ENCODE measurements at regions not wholly inside any gene's neighbourhood (a gene's known extent, or its start where the extent isn't known, plus 50 kb on each side); places are given as distances from the start of the nearest gene placed in this dataset.

DNA sequence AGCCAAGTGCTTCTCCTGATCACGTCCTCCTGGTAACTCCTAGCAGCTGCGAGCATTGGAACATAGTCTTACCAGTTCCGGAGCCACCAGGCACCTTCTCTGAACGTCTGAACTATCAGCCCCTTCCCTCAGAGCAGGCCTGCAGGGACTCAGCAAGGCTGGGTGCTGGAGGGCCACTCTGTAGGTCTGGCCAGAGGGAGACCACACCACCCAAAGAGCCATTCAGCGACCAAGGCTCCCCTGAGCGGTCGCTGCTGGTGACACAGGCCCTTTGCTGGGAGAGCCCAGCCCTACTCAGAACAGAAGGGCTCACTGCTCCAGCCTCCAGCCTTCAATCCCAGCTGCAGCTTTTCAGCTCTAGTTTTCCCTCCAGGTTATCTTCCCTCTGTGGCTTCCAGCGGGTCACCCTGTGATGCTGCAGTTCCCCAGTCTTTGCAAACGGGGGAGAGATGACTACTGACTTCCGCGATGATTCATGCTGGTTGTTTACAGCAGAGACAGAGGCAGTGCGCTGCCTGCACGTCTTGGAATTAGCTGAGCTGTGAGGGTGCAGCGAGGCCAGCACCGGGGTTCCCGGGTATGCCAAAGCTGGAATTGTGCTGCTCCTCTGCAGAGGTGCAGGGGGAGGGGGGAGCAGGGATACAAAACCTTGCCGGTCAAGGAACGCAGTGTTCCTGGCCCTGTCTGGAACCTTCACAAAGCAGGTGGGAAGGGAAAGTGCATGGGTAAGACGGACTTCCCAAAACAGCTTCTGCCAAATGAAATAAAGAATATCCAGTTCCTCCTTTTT is 161.4 kb downstream of the LY86 start (continued):
- TF ChIP-seq, protein P1, sequence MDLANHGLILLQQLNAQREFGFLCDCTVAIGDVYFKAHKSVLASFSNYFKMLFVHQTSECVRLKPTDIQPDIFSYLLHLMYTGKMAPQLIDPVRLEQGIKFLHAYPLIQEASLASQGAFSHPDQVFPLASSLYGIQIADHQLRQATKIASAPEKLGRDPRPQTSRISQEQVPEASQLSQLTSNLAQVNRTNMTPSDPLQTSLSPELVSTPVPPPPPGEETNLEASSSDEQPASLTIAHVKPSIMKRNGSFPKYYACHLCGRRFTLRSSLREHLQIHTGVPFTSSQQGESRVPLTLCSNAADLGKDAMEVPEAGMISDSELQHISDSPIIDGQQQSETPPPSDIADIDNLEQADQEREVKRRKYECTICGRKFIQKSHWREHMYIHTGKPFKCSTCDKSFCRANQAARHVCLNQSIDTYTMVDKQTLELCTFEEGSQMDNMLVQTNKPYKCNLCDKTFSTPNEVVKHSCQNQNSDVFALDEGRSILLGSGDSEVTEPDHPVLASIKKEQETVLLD (IDR thresholded peaks at IDR 0.05): peak; percentile 64; the same call in 1 of the 2 replicates
- TF ChIP-seq, protein P2, sequence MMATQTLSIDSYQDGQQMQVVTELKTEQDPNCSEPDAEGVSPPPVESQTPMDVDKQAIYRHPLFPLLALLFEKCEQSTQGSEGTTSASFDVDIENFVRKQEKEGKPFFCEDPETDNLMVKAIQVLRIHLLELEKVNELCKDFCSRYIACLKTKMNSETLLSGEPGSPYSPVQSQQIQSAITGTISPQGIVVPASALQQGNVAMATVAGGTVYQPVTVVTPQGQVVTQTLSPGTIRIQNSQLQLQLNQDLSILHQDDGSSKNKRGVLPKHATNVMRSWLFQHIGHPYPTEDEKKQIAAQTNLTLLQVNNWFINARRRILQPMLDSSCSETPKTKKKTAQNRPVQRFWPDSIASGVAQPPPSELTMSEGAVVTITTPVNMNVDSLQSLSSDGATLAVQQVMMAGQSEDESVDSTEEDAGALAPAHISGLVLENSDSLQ (IDR thresholded peaks at IDR 0.05): peak; percentile 65
- TF ChIP-seq, protein P3, sequence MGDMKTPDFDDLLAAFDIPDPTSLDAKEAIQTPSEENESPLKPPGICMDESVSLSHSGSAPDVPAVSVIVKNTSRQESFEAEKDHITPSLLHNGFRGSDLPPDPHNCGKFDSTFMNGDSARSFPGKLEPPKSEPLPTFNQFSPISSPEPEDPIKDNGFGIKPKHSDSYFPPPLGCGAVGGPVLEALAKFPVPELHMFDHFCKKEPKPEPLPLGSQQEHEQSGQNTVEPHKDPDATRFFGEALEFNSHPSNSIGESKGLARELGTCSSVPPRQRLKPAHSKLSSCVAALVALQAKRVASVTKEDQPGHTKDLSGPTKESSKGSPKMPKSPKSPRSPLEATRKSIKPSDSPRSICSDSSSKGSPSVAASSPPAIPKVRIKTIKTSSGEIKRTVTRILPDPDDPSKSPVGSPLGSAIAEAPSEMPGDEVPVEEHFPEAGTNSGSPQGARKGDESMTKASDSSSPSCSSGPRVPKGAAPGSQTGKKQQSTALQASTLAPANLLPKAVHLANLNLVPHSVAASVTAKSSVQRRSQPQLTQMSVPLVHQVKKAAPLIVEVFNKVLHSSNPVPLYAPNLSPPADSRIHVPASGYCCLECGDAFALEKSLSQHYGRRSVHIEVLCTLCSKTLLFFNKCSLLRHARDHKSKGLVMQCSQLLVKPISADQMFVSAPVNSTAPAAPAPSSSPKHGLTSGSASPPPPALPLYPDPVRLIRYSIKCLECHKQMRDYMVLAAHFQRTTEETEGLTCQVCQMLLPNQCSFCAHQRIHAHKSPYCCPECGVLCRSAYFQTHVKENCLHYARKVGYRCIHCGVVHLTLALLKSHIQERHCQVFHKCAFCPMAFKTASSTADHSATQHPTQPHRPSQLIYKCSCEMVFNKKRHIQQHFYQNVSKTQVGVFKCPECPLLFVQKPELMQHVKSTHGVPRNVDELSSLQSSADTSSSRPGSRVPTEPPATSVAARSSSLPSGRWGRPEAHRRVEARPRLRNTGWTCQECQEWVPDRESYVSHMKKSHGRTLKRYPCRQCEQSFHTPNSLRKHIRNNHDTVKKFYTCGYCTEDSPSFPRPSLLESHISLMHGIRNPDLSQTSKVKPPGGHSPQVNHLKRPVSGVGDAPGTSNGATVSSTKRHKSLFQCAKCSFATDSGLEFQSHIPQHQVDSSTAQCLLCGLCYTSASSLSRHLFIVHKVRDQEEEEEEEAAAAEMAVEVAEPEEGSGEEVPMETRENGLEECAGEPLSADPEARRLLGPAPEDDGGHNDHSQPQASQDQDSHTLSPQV (IDR thresholded peaks at IDR 0.05): peak; percentile 89
- no peak for TF ChIP-seq CHCHD3 (CRISPR knock-in tag; IDR thresholded peaks at IDR 0.05)
- peak; percentile 67 for TF ChIP-seq TCF3 (CRISPR knock-in tag; IDR thresholded peaks at IDR 0.05)
- peak; percentile 59 for TF ChIP-seq BHLHE40 (IDR thresholded peaks at IDR 0.05; ENCODE audit: low read length)
- peak; percentile 56 to 74 for TF ChIP-seq MAZ (CRISPR knock-in tag; conservative IDR thresholded peaks at IDR 0.05 in 1 of 2, IDR thresholded peaks at IDR 0.05 in 1 of 2)
- TF ChIP-seq CXXC5 (CRISPR knock-in tag; IDR thresholded peaks at IDR 0.05): peak; percentile 61
- TF ChIP-seq PHF20 (IDR thresholded peaks at IDR 0.05; ENCODE audit: partially characterized antibody): peak; percentile 56
- TF ChIP-seq ETV1 (tag; conservative IDR thresholded peaks at IDR 0.05; ENCODE audit: low read depth): peak; percentile 96
- peak; percentile 97 for TF ChIP-seq DPF2 (IDR thresholded peaks at IDR 0.05)
- TF ChIP-seq ETV6 (IDR thresholded peaks at IDR 0.05; ENCODE audit: borderline replicate concordance in 1 of 2, low read depth in 2 of 2, low read length in 1 of 2): peak in 1 of 2 experiments; percentile 54; a peak in 2 of 4 replicates
- no peak for TF ChIP-seq ETV6 (CRISPR knock-in tag; IDR thresholded peaks at IDR 0.05; ENCODE audit: borderline replicate concordance)
- TF ChIP-seq, protein P4, sequence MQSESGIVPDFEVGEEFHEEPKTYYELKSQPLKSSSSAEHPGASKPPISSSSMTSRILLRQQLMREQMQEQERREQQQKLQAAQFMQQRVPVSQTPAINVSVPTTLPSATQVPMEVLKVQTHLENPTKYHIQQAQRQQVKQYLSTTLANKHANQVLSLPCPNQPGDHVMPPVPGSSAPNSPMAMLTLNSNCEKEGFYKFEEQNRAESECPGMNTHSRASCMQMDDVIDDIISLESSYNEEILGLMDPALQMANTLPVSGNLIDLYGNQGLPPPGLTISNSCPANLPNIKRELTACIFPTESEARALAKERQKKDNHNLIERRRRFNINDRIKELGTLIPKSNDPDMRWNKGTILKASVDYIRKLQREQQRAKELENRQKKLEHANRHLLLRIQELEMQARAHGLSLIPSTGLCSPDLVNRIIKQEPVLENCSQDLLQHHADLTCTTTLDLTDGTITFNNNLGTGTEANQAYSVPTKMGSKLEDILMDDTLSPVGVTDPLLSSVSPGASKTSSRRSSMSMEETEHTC (IDR thresholded peaks at IDR 0.05): peak; percentile 53
- TF ChIP-seq E2F3 (CRISPR knock-in tag; IDR thresholded peaks at IDR 0.05): no peak
- no peak for TF ChIP-seq ZNF384 (IDR thresholded peaks at IDR 0.05; ENCODE audit: low read depth, low read length)
- 0 out of 2 replicates have a peak, but pooled peaks have one; percentile 40 for TF ChIP-seq POLR2G (IDR thresholded peaks at IDR 0.05; ENCODE audit: low read depth, low read length)

All from K562 (cell line).